Activated CD8-positive, alpha-beta memory T cell treated with anti-CD3 and anti-CD28 coated beads, Interleukin-2, amount 50 U/mL, for 1 hour (primary cell): ENCODE measurements at regions not wholly inside any gene's neighbourhood (a gene's known extent, or its start where the extent isn't known, plus 50 kb on each side); places are given as distances from the start of the nearest gene placed in this dataset.

Experiments used
- DNase-seq: peaks from one replicate; pipeline ENCODE4 v3.0.0-alpha.2; 2020; ENCODE audit errors: extremely low read depth

DNA sequence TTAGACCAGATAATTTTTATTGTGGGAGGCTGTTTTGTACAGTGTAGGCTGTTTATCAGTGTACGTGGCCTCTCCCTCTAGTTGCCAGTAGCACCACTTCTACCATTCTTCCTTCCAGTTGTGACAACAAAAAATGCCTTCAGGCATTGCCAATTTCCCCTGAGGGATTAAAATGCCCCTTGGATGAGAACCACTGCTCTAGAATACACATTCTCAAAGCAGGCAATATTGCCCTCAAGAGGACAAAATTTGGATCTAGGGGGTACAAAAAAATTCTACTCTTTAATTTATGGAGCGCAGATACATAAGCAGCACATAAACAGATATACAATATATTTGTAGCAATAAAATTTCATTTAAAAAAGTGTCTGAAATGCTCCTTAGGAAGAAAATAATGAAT is 674.6 kb downstream of the PTPRC start:
- no peak for DNase-seq

DNA sequence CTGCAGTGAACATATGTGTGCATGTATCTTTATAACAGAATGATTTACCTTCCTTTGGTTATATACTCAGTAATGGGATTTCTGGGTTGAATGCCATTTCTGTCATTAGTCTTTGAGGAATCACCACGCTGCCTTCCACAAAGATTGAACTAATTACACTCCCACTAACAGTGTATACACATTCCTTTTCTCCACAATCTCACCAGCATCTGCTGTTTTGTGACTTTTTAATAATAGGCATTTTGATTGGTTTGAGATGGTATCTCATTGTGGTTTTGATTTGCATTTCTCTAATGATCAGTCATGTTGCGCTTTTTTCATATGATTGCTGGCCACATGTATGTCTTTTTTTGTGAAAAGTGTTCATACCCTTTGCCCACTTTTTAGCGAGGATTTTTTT is 680.5 kb downstream of the PTPRC start:
- DNase-seq = no peak

DNA sequence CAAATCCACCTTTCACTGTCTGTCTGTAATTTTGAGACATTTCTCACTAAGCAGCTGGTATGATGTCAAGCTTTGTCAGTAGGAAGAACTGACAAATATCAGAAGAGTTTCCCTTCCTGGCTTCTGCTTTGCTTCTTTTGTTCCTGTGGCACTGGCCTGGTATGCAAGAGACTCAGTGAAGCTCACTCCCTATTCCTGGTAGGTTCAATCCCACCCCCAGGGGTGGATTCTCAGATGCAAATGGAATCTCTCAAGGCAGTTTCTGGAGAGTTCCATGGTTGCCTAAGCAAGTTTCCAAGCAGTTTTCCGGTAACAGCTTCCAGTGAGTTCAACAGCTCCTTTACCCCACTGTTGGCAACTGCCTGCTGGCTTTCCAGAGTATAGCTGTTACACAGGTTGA is 683.4 kb downstream of the PTPRC start:
- no peak for DNase-seq

DNA sequence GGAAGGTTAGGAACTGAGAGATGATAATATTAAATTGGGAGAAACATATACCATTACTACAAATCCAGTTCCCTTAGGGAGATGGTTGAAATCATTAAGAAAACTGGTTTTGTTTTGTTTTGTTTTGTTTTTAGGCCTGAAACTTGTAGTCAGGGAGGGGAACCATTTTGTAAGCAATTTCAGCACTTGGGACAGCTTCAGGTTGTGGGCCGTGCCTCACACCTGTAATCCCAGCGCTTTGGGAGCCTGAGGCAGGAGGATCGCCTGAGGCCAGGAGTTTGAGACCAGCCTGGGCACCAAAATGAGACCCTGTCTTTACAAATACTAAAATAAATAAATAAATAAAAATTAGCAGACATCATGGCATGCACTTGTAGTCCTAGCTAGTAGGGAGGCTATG is 694.3 kb upstream of the NR5A2 start:
- no peak for DNase-seq

DNA sequence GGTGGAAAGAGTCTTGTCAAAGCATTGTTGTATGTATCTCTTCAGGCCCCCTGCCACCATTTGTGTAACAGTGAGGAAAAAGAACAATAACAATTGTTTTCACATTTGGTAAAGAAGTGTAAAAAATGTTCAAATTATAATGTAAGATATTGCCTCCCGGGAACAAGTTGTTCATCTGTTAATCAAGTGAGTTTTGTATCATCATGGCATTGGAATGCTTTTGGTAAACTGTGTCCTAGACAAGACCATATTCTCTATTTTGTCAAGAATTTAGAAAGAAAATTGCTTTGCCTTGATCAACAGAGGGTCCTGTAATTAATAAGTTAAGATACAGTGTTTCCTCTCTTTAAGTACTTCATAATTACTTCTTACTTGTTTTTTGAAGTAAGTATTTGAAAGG is 692.0 kb upstream of the NR5A2 start:
- no peak for DNase-seq

DNA sequence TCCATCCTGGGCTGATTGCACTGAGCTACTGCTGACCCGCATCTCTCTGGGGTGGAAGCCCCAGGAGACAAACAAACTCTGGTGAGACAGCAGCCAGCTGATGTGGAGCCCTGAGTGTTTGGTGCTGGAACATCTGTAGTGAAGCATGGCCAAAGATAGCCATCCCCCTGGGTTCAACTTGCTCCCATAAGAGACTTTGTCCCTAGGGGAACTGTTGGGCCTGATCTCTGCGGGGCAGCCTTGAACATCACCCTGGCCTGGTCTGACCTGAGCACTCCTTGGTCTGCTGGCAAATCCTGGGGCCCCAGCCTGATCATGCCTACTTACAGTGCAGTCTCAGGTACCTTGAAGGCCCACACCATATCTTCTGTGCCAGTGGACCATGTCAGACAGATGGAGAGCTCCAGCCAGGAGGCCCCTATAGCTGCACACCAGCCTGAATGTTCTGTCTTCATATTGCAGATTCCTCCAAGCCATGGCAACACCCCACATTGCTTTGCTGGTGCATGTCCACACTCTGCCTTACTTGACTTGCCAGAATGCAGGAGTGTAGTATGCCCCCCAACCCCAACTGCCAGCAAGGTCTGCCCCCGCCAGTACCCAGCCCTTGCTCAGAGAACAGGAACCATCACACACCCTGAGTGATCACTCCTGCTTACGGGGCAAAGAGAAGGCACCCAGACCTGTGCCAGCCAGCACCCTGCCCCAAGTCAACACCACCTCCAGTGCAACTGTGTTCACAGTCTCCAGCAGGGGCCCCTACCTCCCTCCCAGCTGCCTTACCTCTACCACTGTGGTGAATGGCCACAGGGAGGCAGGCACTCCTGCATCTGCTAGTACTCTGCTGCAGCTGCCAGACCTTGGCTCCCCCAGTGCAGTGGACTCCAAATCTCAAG is 690.5 kb upstream of the NR5A2 start:
- DNase-seq = no peak

DNA sequence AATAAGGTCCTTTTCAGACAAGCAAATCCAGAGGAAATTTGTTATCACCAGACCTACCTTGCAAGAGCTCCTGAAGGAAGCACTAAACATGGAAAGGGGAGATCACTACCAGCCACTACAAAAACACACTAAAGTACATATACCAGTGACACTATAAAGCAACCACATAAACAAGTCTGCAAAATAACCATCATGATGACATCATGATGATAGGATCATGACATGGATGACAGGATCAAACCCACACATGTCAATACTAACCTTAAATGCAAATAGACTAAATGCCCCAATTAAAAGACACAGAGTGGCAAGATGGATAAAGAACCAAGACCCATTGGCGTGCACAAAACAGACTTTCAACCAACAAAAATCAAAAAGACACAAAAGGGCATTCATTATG is 688.8 kb upstream of the NR5A2 start:
- DNase-seq = no peak

DNA sequence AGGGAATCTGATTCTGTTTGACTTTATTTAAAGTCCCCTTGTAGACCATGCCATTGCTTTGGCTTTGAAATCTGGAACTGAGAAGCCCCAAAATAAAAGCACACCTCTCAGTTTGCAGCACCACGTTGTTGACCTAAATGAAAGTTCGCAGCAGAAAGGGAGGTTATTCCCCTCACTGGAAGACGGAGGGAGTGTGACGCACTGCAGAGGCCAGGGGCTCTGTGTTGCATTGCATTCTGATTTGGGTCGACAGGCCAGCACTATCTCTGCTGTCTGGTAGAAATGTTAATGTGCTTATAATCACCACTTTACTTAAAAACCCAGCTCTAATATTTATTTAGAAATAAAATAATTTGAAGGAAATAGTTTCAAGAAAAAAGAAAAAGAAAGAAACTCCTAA is 675.2 kb upstream of the NR5A2 start:
- no peak for DNase-seq

DNA sequence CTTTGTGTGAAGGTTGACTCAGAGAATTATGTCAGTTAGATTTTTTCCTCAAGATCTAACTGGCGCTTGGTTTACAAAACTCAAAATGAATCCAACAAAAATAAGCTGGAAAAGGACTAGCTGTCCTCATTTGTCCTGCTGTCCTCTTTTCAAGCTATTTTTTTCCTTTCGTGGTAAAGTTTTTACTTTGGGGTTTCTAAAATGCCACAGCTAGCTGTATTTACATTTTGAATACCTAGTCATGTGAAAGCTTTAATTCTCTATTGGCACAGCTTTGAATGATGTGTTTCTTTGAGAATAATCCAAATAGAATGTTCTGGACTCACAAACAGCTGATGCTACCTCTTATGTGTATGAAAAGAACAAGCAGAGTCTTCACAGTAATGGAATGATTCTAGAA is 673.6 kb upstream of the NR5A2 start:
- DNase-seq = no peak

DNA sequence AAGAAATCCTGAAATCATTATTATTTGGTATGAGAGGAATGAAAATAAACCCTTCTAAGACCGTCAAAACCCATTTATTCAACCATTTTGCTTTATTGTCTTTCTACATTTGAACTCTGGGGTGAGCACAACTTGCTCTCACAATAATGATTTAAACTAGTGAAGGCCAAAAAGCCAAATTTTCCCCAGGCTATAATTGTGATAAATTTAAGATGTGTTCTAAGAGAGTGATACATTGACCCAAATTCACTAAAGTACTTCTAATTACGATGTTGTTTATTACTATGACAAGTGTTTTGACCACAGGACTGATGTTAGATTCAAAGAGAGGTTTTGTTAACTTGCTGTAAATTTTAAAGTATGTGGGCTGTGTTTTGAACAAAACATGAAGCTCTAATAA is 670.9 kb upstream of the NR5A2 start:
- no peak for DNase-seq

DNA sequence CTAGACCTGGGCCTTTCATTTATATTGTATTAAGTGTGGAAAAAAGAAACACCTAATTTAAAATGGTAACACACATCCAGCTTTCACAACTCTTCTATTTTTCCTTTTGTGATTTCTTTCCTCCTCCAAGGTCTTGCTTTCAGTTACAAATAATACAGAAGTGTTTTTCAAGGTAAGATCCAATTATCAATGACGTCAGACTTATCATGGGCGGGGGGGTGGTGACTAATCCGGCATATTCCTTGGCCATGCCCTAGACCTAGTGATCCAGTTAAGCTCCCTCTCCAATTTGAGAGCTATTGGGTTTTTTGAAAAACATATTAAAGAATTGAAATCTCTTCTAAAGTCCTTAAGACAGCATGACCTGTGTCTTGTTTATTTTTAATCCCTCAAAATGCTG is 669.9 kb upstream of the NR5A2 start:
- no peak for DNase-seq

DNA sequence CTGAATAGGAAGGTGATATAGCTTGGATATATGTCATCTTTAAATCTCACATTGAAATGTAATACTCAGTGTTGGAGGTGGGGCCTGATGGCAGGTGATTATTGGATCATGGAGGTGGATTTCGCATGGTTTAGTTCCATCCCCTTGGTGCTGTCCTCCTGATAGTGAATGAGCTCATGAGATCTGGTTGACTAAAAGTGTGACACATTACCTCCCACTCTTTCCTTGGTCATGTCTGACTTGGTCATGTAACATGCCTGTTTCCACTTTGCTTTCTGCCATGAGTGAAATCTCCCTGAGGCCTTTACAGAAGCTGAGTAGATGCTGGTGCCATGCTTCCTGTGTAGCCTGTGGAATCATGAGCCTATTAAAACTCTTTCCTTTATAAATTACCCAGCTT is 664.5 kb upstream of the NR5A2 start:
- DNase-seq = no peak

DNA sequence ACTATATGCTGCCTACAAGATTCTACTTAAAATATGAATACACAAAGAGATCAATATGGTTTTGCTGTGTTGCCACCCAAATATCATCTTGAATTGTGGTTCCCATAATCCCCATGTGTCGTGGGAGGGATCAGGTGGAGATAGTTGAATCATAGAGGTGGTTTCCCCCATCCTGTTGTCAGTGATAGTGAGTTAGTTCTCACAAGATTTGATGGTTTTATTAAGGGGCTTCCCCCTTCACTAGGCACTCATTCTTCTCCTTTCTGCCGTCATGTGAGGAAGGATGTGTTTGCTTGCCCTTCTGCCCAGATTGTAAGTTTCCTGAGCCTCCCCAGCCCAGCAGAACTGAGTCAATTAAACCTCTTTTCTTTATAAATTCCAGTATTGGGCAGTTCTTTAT is 654.4 kb upstream of the NR5A2 start:
- DNase-seq = no peak

DNA sequence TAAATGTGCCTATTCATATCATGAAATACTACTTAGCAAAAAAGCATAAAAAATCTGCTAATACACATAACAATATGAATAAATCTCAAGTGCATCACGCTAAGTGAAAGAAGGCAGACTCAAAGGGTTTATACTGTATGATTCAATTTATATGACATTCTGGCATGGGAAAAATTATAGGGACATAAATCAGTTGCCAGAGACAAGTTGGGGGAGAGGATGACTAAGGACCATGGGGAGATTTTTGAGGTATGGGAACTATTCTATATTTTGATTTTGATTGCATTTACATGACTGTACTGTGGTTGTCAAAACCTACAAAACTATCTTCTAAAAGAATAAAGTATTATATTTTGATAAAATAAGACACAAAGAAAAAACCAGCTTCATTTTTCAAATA is 650.3 kb upstream of the NR5A2 start:
- DNase-seq = no peak

DNA sequence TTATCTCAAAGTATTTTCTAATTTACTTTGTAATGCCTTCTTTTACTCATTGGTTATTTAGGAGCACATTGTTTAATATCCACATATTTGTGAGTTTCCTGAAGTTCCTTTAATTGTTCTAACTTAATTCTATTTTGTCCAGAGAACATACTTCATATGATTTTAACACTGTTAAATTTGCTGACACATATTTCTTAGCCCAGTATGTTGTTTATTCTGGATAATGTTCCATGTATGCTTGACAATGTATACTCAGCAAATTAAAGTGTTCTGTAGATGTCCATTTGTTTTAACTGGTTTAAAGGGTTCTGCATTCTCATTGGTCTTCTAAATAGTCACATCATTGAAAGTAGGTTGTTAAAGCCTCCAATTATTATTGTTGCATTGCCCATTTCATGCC is 643.7 kb upstream of the NR5A2 start:
- DNase-seq = no peak

DNA sequence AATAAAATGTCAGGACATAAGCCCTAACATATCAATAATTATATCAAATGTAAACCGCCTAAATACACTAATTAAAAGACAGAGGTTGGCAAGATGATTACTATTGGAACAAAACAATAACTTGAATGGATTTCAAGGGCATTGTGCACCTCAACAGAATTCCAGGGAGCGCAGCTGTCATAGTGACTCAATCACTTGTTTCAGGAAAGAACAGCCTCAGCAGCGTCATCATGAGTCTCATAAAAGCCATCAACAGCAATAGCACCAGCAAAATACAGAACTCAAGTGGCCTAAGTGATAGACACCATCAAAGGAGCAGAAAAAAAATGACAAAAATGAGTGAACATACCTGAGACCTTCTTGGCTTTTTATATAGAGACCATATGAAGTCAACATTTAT is 632.7 kb upstream of the NR5A2 start:
- no peak for DNase-seq

DNA sequence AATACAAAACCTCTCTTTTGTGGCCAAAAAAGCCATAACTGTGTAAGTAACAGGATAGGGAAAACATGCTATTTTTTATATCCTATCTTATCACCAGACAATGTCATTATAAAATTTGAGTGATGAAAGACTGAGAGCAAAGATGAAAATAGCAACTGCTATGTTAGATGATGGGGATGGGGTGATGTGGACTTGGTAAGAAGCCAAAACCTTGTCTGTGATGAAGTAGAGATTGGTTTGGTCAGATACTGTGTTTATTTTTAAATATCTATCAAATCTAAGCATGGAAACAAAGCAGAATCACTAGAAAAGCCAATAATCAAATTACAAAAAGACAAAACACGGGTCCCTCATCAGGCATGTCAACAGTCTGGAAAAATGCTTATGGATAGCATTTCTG is 631.1 kb upstream of the NR5A2 start:
- no peak for DNase-seq

DNA sequence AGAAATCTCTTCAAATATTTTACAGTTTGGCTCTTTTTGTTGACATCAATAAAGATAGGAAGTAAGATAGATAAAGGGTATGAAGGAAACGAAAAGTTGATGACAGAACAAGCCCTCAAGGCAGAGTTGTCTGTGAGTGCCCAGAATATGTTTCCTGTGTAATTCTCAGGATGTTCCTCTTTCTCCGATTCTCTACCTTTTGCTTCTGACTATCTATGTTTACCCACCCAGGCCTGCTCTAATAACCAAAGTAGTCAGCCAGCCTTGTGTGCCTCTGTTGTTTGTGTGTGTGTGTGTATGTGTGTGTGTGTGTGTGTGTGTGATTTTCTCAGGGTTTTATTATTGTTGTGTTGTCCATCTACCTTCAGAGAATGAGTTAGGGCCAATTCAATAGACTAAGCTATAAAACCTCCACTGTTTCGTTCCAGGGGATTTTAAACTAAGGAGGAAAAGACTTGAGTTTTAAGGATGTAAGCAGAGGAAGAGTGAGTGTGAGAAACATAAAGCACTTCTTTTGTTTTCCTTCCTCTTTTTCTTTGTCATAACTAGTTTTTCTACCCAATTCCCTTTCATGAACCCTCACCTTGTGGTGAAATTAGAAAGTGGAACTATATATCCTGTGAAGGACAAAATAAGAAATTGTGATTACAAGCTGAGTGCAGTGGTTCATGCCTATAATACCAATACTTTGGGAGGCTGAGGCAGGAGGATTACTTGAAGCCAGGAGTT is 627.4 kb upstream of the NR5A2 start:
- no peak for DNase-seq

DNA sequence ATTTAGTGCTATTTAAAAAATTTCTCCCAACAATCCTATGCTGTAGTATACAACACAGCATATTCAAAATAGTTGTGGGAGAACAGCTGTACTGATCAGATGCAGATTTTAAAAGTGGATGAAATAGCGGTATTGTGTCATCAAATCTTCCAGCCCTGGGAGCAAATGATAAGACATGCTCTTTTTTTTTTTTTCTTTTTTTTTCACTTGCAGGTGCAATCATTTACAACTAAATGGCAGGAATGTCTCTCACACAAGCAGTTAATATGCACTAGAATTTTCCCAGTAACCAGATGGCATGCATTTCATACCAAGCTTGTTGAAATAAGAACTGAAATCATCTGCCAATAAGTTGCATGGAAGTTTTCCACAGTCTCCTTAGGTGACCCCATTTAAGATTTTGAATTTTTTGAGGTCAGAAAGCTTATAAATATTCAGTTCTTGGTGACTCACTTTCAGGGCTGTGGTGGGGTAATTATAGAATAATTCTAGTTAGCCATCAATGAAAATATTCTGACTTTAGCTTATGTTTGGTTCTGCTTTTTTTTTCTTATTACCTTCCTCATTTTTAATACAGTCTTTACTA is 623.9 kb upstream of the NR5A2 start:
- no peak for DNase-seq

DNA sequence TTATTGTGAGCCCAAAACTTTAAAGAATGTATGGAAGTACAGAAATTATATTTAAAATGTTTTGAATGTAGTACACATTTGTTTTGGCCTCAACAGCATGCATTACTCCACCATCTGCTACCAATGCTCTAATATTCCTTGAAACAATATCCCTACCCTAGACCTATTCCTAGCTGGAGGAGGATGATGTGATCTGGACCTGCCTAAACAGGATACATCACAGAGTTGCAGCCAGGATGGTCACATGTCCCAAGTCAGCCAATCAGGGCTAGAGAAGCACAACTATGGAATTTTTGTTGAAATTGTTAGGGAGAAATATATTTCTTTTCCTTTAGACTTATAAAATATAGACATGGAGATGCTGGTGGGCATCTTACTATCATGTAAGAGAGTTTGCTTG is 623.3 kb upstream of the NR5A2 start:
- DNase-seq = no peak

DNA sequence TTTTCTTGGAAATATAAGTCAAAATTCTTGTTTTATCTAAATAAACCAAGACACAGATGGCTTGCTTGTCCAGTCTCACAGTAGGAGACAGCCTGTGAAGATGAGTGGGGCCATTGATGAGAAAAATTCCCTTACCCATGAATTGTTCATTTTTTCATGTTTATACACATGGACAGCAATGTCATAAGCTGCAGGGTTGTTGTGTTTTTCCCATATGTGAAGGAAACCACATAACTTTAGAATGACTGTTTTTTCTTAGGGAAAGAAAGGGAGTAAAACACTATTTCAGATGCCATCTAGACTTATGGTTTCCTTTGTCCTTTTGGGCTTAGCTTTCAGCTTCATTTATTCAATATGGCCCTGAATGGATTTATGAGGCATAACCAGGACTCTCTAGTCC is 622.5 kb upstream of the NR5A2 start:
- DNase-seq = no peak

DNA sequence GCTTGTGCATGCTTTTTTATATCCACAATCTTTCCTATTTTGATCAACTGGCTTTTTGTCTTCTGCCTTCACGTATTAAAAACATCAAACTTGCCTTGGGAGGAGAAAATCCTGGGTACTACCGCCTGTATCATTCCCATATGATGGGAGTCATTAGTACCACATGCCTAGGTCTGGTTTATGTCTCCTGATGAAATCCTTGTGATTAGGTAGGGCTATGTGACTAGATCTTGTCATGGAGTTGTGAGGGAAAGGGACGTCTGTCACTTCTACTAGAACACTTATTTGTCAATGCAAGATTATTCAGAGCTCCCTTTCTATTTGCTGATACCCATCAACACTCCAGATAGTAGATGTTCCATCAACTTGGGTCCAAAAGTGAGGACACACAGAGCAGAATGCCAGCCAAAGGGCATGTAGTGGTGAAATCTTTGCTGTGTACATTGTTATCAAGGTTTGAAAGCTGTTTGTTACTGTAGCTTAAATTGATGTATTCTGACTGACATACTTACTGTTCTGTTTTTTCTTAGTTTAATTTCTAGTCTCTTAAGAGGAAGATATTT is 621.8 kb upstream of the NR5A2 start:
- no peak for DNase-seq

DNA sequence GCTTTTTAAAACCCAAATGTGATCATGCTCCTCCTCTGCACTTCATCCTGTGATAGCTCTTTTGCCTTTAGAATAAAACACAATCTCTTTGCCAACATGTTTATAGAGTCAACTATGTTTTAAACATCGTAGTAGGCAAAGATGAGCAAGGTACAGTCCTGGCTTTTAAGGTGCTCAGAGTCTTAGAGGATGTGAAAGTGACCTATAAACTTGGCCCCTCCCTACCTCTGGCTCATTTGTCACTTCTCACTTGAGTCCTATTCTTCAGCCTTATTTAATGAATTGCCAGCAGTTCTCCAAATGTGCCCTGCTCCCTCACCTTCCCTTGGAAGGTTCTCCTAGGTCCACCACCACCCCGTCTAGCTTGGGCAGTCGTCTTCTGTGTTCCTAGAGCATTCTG is 617.0 kb upstream of the NR5A2 start:
- DNase-seq = no peak
